Pons (tissue), 1 donor: ENCODE measurements at regions not wholly inside any gene's neighbourhood (a gene's known extent, or its start where the extent isn't known, plus 50 kb on each side); places are given as distances from the start of the nearest gene placed in this dataset.
"Not testable (repeated sequence)": the region's sequence is repeated elsewhere in the genome, so short reads cannot be mapped to it uniquely, and the experiment has no call there.

ENCODE experiments used
- DNase-seq: peaks from one replicate; pipeline ENCODE4 v3.0.0-alpha.2; 2016; ENCODE audit warnings: low spot score

DNA sequence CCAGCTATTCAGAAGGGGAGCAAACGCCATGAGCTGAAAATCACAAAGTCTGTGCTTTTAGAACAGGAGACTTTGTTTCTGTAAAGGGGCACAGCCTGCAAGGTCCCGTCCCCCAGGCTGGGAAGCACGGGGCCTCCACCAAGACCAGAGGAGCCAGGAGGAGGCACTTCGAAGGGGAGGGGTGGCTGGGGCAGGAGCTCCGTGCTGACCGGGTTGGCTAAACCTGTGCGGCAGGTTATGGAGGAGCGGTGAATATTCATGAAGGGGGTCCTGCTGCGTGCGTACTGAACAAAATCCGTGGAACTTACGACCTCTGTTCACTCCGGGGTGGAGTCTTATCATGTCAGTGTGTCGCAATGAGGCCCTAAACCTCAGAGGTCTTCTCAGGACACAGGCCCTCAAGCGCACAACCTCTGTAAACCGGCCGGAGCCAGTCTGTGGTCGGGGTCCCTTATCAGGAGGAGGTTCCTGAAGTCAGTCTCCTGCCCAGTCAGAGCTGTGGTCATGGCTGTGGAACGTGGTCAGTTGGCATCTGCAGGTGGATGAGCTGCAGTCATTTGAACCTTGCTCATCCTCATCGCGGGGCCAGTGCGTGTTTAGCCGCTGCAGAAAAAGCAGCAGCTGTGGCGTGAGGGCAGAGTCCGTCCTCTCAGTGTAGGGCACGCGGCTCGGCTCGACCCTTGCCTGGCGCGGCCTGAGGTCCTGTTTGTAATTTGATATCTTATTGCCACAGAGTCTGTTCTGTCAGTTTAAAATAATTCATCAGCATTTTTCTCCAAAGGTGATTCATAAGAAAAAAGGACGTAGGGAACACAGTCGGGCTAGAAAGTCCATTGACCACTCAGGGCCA is 5507.7 kb upstream of the TPTE start:
- not testable (repeated sequence) for DNase-seq

DNA sequence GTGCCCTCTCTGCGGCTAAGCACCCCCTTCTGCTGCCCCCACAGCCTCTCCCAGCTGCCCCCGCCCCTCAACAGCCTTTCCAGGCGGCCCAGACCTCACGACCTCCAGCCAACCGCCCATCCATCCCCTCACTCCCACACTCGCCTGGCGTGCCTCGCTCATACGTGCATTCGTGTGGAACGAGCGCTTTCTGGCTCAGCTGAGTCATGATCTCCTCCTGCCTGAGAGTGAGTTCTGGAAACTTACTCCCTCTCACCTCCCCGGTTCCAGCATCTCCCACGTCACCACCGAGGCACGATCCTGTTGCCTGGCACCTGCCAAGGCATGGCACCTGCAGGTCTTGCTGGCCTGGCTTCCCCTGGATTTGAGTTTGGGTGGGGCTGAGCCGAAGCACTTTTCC is 5506.2 kb upstream of the TPTE start:
- not testable (repeated sequence) for DNase-seq

DNA sequence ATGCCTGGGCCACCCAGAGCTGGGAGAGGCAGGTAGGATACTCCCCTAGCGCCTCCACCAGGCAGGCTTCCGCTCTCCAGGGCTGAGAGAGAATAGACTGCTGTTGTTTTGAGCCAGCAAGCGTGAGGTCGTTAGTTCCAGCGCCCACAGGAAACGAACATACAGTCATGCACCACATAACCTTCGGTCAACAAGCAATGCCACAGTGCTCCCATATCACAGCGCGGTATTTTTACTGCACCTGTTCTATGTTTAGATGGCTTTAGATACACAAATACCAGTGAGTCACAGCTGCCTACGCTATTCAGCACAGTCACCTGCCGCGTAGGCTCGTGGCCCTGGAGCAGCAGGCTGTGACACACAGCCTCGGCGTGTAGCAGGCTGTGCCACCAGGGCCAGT is 5502.3 kb upstream of the TPTE start:
- DNase-seq: not testable (repeated sequence)

DNA sequence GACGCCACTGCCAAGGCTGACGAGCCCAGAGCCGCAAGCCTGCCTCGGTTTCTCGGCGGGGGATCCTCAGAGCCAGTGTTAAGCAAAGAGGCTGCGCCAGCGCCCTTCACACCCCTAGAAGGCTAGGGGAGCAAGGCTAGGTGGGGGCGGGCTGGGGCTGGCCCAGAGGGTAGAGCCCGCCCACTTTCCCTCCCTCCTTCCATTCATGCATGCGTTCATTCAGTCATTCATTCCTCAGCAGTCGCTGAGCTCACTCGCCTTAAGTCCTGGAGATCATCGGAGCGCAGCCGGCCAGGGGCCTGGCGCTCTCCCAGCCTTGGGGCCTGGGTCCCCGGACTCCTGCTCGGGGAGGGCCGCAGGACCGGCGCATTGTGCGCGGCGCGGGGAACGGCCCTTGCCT is 5499.6 kb upstream of the TPTE start:
- not testable (repeated sequence) for DNase-seq

DNA sequence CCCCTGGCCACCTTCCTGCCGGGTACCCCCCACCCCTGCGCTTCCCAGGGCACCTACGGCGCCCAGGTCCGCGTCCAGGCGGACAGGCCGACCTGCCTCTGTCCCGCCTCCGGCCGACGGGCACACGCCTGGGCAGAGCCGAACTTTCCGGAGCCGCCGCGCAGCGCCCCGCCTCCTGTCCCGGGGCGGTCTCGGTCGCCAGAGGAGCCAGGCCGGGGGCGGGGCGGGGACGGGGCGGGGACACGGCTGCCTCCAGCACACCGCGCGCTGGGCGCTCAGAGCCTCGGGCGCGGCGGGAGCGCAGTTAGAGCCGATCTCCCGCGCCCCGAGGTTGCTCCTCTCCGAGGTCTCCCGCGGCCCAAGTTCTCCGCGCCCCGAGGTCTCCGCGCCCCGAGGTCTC is 5499.1 kb upstream of the TPTE start:
- not testable (repeated sequence) for DNase-seq

DNA sequence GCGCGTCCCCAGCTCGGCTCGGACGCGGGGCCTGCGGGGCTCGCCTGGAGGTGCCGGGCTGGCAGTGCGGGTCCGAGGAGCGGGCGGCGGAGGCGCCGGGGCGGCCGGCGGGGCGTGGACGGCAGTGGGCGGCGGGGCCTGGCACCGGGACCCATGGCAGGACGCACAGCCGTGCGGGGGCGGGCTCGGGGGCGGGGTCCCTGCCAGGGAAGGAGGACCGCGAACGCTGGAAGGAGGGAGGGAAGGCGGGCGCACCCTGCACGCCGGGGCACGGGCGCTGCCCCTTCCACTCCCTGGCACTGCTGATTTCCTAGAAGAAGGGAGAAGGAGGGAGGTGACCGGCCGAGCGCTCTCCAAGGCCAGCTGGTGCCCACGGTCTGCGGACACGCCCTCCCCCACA is 5498.6 kb upstream of the TPTE start:
- not testable (repeated sequence) for DNase-seq

DNA sequence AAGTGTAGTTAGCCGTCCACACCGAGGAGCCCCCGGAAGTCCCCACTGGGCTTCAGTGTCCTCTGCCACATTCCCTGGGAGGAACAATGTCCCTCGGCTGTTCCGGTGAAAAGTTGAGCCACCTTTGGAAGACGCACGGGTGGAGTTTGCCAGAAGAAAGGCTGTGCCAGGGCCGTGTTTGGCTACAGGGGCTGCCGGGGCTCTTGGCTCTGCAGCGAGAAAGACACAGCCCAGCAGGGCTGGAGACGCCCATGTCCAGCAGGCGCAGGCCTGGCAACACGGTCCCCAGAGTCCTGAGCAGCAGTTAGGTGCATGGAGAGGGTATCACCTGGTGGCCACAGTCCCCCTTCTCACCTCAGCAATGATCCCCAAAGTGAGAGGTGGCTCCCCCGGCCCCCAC is 5486.2 kb upstream of the TPTE start:
- DNase-seq: not testable (repeated sequence)

DNA sequence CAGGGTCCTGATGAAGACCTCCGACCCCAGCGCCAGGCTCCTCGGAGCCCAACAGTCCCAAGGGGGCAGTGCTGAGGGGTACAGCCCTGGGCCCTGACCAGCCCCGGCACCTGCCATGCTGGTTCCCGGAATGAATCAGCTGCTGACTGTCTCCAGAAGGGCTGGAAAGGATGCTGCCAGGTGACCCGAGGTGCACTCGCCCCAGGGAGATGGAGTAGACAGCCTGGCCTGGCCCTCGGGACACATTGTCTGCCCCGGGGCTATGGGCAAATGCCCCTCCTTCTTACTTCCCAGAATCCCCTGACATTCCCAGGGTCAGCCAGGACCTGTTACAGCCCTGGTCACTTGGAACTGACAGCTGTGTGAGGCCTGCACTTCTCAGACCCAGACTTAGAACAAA is 5485.8 kb upstream of the TPTE start:
- DNase-seq: not testable (repeated sequence)

DNA sequence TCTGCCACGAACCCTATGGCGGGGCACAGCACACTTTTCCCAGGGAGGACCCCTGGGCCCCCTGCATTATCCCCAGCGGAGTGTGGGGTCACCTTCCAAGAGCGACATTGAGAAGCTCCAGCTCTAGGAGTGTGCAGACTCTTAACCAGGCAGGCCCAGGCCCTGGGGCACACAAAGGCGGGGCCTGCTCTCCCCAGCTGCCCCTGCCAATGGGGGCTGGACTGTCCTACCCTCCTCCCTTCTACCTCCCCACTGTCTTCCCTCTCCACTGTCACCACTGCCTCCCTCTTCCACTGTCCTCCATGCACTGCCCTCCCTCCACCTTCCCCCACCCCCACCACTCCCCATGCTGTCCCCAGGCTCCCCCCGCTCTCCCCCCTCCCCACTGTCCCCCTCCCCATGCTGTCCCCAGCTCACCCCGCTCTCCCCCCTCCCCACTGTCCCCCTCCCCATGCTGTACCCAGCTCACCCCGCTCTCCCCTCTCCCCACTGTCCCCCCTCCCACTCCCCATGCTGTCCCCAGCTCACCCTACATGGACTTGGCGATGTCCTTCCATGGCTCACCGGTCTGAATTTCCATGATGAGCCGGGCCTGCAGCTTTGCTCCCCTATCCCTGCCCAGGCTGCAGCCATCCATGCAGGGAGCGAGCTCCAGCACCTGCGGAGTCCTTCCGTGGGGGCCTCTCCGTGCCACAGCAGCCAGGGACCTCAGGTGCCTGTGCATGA is 5483.6 kb upstream of the TPTE start:
- not testable (repeated sequence) for DNase-seq

DNA sequence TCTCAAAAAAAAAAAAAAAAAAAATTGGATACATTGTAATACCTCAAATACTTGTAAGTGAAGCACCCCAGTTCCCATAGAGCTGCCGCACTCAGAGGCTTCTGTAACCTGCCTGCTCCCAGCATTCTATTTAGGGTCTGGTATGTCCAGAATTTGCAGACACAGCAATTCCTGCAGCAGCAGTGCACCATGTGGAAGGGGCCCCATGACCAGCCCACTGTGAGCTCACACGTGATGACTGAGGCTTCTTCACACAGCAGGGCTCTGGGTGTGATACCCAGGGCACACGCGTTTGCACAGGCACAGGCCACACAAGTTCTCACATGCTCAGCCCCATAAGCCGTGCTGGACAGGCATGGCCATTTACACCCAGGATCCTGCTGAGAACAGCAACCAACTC is 5481.5 kb upstream of the TPTE start:
- DNase-seq: not testable (repeated sequence)

DNA sequence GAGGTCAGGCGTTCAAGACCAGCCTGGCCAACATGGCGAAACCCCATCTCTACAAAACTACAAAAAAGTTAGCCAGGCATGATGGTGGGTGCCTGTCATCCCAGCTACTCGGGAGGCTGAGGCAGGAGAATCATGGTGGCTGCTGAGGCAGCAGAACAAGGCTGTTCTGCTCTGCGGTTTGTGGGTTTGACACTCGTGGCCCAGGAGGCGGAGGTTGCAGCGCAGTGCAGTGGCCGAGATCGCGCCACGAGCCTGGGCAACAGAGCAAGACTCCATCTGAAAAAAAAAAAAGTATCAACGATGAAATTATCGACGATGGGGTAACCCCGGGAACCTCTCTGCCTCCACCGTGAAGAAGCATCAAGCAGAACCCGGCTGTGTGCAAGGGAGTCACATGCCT is 5478.8 kb upstream of the TPTE start:
- not testable (repeated sequence) for DNase-seq

DNA sequence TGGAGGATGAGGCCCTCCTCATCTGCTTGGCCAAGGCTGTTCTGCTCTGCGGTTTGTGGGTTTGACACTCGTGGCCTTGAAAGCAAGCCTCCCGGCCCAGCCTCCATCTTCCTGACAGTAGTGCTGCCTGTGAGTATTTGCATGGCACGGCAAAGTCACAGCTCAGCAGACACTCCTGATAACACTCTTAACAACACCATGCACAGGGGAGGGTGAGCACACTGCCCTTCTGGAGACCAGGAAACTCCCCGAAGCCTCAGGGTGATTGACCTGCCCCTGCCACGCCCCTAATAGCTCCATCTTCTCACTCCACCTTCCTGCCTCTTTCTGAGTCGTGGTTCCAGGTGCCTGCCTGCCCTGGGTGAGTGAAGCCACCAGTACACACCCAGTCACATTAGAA is 5476.6 kb upstream of the TPTE start:
- DNase-seq: not testable (repeated sequence)

DNA sequence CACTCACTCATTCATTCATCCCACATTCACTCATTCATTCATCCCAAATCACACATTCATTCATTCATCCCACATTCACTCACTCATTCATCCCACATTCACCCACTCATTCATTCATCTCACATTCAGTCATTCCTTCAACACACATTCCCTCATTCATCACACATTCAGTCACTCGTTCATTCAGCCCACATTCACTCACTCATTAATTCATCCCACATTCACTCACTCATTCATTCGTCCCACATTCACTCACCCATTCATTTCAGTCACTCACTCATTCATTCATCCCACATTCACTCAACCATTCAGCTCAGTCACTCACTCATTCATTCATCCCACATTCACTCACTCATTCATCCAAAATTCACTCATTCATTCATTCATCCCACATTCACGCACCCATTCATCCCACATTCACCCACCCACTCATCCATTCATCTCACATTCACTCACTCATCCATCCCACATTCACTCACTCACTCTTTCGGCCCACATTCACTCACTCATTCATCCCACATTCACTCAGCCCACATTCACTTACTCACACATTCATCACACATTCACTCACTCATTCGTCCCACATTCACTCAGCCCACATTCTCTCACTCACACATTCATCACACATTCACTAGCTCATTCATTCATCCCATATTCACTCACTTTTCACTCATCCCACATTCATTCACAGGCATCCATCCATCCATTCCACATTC is 5469.9 kb upstream of the TPTE start:
- DNase-seq: not testable (repeated sequence)

DNA sequence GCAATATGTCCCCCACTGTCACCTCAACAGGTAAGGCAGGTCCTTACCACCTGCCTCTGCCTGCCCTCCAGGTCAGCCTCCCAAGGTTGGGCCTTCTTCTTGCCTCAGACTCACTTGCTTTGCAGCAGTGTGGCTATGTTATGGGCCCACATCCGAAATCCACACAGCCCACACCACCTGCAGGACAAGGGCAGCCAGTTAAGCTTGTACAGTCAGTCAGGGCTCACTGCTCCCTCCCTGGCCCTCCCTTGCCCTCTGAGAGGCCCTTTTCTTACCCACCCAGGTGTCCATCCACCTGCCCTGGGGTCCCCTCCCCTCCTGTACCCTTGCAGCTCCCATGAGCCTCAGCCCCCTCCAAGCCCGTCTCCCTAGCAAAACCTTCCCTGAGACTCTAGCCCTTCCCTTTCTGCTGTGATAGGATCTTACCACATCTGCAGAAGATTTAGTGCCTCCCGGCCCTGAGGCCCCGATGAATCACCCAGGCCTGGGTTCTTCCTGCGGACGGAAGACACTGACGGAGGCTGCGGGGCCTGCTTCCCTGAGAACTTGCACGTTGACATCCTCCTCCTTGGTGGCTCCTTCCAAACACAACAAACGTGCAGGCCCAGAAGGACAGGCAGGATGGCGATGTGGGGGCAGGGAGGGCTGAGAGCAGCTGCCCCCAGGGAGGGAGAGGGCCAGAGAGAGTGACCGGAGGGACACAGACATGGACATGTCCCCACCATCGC is 5466.2 kb upstream of the TPTE start:
- DNase-seq: not testable (repeated sequence)

DNA sequence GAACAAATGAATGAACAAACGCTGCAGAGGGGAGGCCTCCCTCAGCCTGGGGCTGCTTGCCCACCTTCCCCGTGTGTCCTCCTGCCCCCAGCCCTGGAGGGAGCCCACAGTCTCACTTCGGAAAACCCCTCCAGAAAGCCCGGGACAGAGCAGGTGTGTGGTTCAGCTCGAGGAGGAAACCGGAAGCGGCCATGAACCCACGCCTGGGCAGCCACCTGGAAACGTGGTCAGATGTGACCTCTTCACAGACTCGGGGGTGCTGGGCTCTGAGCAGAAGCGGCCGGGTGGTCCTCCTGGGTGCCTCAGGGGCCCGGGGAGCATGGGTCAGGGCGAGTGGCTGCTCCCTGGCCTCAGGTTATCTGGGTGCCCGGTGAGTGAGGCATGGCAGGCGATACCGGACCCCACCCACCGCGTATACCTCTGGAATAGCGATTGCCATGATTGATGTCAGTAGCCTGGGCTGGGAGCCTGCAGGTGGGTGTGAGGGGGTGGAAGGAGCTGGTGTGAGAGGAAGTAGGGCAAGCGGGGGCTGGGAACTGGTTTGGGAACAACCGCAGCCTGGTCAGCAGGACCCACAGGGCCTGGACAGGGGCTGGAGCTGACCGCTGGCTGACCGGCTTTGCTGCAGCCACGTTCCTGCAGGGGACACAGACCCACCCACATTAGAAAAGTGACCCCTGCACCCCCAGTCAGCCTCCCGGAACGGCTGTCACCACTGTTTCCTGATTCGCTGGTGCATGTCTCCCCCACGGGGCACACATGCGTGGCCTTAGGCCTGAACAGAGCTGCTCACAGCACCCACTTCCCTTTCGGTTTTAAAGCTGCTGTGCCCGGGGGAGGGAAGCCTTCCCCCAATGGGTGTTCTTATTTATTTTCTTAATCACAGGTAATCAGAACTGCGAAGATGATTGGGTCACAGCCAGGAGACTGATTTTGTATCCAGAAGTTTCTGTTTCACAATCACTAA is 5465.1 kb upstream of the TPTE start:
- not testable (repeated sequence) for DNase-seq

DNA sequence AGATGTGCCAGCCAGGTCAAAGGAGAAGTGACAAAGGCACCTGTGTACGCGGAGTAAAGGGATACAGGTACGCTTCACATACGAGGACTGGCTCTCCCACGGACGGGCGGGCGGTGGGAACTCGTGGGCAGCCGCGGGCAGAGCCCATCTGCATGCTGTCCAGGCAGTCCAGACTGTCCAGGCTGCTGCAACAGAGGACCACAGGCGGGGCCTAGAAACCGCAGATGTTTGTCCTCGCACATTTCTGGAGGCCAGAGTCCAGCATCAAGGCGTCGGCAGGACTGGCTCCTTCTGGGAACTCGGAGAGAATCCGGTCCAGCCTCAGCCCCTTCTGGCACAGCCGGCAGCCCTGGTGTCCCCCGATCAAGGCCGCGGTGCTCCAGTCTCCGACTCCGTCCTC is 5464.3 kb upstream of the TPTE start:
- not testable (repeated sequence) for DNase-seq

DNA sequence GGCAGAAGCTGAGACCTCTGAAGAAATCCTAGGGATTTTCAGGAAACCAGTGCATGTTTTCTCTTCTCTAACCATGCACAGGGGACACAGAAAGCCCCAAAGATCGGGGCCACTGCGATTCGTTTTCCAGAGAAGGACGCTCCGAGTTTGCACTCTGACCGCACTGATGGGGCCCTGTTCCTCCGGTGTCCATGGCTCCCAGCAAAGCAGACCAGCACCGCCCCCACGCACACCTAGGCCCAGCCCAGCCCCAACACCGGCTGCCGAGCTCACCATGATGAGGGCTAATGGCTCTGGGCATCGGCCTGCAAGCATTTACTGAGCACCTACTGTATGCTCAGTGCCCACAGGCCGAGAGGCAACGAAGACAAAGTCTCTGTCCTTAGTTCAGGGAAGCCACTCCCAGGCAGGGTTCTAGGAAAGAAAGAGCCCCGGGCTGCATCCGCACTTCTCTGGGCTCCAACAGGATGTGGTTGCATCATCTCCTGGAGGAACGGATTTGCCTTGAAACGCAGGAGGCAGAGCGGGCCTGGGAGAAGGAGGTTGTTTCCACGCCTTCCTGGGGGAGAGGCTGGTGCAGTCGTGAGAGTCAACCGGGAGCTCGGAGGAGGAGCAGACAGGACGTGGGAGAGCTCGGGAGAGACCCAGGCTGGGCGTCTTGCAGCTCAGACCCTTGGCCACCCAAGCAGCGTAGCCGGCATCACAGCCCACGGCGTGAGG is 5460.9 kb upstream of the TPTE start:
- DNase-seq: not testable (repeated sequence)

DNA sequence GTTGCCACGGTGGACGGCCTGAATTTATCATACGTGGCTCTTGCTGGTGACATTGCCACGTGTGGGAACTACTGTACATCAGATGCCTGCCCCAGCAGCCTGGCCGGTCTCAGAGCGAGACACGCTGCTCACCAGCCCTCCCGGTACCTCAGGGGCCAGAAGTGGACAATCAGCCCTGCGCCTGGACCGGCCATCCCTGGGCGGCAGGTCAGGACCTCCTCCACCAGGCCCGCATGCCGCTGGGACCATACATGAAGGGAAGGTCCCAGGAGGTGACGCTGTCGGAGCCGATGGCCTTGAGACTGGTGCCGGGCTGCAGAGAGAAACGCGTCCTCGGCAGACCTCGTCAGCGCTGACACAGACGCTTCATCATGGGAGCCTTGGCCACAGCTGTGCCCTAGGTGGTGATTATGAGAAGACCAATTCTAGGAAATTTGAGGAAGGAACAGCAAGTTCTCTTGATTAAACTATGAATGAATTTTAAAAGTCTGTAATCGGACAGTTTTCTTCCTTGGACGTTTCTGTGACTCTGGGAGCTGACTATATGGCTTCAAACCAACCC is 5456.7 kb upstream of the TPTE start:
- not testable (repeated sequence) for DNase-seq
